Mesenchymal stem cell (in vitro differentiated cells and primary cell): ENCODE measurements at regions not wholly inside any gene's neighbourhood (a gene's known extent, or its start where the extent isn't known, plus 50 kb on each side); places are given as distances from the start of the nearest gene placed in this dataset.

Source experiments
- DNase-seq: peaks from one replicate; pipeline ENCODE4 v3.0.0-alpha.2; 2013
- H2AFZ ChIP-seq: one replicate; pipeline ENCODE4 v1.6.1; 2013; ENCODE audit warnings: low read depth, mild to moderate bottlenecking, control low read depth, inconsistent platforms, low read length, moderate library complexity
- H2AK5ac ChIP-seq: 2 replicates; pipeline ENCODE4 v1.6.1; 2013; ENCODE audit warnings: low read length, moderate library complexity, mild to moderate bottlenecking, inconsistent platforms; ENCODE audit not compliant: severe bottlenecking
- H2BK120ac ChIP-seq: one replicate; pipeline ENCODE4 v1.6.1; 2013; ENCODE audit warnings: low read depth, mild to moderate bottlenecking, inconsistent platforms, low read length, moderate library complexity
- H2BK12ac ChIP-seq, 2 experiments: one replicate each; pipeline ENCODE4 v1.6.1; 2013; ENCODE audit warnings: inconsistent platforms in 2 of 2, low read length in 2 of 2, mild to moderate bottlenecking in 2 of 2, moderate library complexity in 2 of 2, control low read depth in 1 of 2
- H2BK15ac ChIP-seq: one replicate; pipeline ENCODE4 v1.6.1; 2013; ENCODE audit warnings: mild to moderate bottlenecking, low read depth, inconsistent platforms; ENCODE audit not compliant: poor library complexity, severe bottlenecking
- H2BK5ac ChIP-seq: 2 replicates; pipeline ENCODE4 v1.6.1; 2013; ENCODE audit warnings: low read depth, mild to moderate bottlenecking, low read length, control low read depth, inconsistent platforms; ENCODE audit not compliant: poor library complexity, severe bottlenecking
- H3K14ac ChIP-seq, 2 experiments: one replicate each; pipeline ENCODE4 v1.6.1; 2013; ENCODE audit warnings: inconsistent platforms in 2 of 2, low read length in 2 of 2, control low read depth in 1 of 2, mild to moderate bottlenecking in 1 of 2, moderate library complexity in 1 of 2
- H3K18ac ChIP-seq, 2 experiments: one replicate each; pipeline ENCODE4 v1.6.1; 2013; ENCODE audit warnings: inconsistent platforms in 2 of 2, low read length in 2 of 2, control low read depth in 1 of 2, low read depth in 1 of 2, mild to moderate bottlenecking in 1 of 2
- H3K23ac ChIP-seq, 2 experiments: one replicate each; pipeline ENCODE4 v1.6.1; 2013; ENCODE audit warnings: inconsistent platforms in 2 of 2, low read length in 2 of 2, mild to moderate bottlenecking in 2 of 2, moderate library complexity in 2 of 2, control low read depth in 1 of 2
- H3K27ac ChIP-seq: 2 replicates; pipeline ENCODE4 v1.5.1; 2013; ENCODE audit warnings: mild to moderate bottlenecking, moderate library complexity, low read length, control low read depth, inconsistent platforms; ENCODE audit not compliant: poor library complexity, severe bottlenecking
- H3K27me3 ChIP-seq, 2 experiments: 2 replicates each; pipeline versions ENCODE4 v1.6.1 to v1.7.0; 2013; ENCODE audit warnings: low read length in 2 of 2, mild to moderate bottlenecking in 2 of 2, moderate library complexity in 2 of 2, control low read depth in 1 of 2, inconsistent platforms in 1 of 2; ENCODE audit not compliant: control insufficient read depth in 1 of 2, insufficient read depth in 1 of 2
- H3K36me3 ChIP-seq, 2 experiments: 2 replicates each; pipeline versions ENCODE4 v1.6.1 to v1.7.0; 2013; ENCODE audit warnings: low read length in 2 of 2, control low read depth in 1 of 2, inconsistent platforms in 1 of 2, low read depth in 1 of 2, mild to moderate bottlenecking in 1 of 2; ENCODE audit not compliant: insufficient read depth in 2 of 2, control insufficient read depth in 1 of 2
- H3K4ac ChIP-seq, 2 experiments: one replicate each; pipeline ENCODE4 v1.6.1; 2013; ENCODE audit warnings: inconsistent platforms in 2 of 2, low read length in 2 of 2, mild to moderate bottlenecking in 2 of 2, moderate library complexity in 2 of 2, control low read depth in 1 of 2, low read depth in 1 of 2
- H3K4me1 ChIP-seq: 2 replicates; pipeline ENCODE4 v1.6.1; 2013; ENCODE audit warnings: low read depth, low read length, control low read depth; ENCODE audit not compliant: control insufficient read depth, insufficient read depth
- H3K4me2 ChIP-seq: 2 replicates; pipeline ENCODE4 v1.6.1; 2013; ENCODE audit warnings: low read length, mild to moderate bottlenecking, inconsistent platforms; ENCODE audit not compliant: poor library complexity, severe bottlenecking
- H3K4me3 ChIP-seq, 2 experiments: 2 replicates each; pipeline versions ENCODE4 v1.5.1 to v1.7.0; 2013; ENCODE audit warnings: low read length in 2 of 2, mild to moderate bottlenecking in 2 of 2, control low read depth in 1 of 2, low read depth in 1 of 2; ENCODE audit not compliant: insufficient read depth in 1 of 2
- H3K79me1 ChIP-seq: replicated peaks from 2 replicates; pipeline ENCODE4 v1.6.1; 2013; ENCODE audit warnings: mild to moderate bottlenecking, control low read depth, low read length, inconsistent platforms; ENCODE audit not compliant: poor library complexity, severe bottlenecking
- H3K9ac ChIP-seq: 2 replicates; pipeline ENCODE4 v1.7.0; 2013; ENCODE audit warnings: mild to moderate bottlenecking, low read length, moderate library complexity
- H3K9me3 ChIP-seq: 2 replicates; pipeline ENCODE4 v1.7.0; 2013; ENCODE audit warnings: mild to moderate bottlenecking, low read length; ENCODE audit not compliant: control insufficient read depth
- H4K8ac ChIP-seq: one replicate; pipeline ENCODE4 v1.6.1; 2013; ENCODE audit warnings: inconsistent platforms, mild to moderate bottlenecking, low read length, moderate library complexity
- H4K91ac ChIP-seq: one replicate; pipeline ENCODE4 v1.6.1; 2013; ENCODE audit warnings: mild to moderate bottlenecking, low read length, inconsistent platforms
- WGBS: methylation state at CpG from one replicate; pipeline ENCODE4 v1.1.7; 2013; ENCODE audit warnings: mixed read lengths; 5-methylcytosine and 5-hydroxymethylcytosine counted together

- no peak overlapping the region for H3K4me3 ChIP-seq
- H3K9ac ChIP-seq: no peak overlapping the region
- 88% methylated on average over 46 of the region's 46 CpGs for WGBS
- H2BK12ac ChIP-seq: no peak overlapping the region
- H2BK5ac ChIP-seq: no peak overlapping the region
- no peak overlapping the region for H4K8ac ChIP-seq
- H2BK15ac ChIP-seq: no peak overlapping the region
- peaks cover 2% of the 10 kb centered on the region for H3K4me1 ChIP-seq
- no peaks in the 10 kb centered on the region for H3K36me3 ChIP-seq
- no peak overlapping the region for H3K27ac ChIP-seq
- H3K4me2 ChIP-seq: no peak overlapping the region
- H3K79me1 ChIP-seq: no peaks in the 10 kb centered on the region
- no peak overlapping the region for H2BK120ac ChIP-seq
- DNase-seq: no peak
- no peak overlapping the region for H3K23ac ChIP-seq
- no peak overlapping the region for H3K4ac ChIP-seq
- no peak overlapping the region for H3K14ac ChIP-seq
- H2AFZ ChIP-seq: no peak overlapping the region
- H3K18ac ChIP-seq: no peak overlapping the region
- no peak overlapping the region for H4K91ac ChIP-seq
- peaks cover 11% of the 10 kb centered on the region for H3K9me3 ChIP-seq
- peaks cover 23 to 86% of the 10 kb centered on the region in 2 experiments for H3K27me3 ChIP-seq
- no peak overlapping the region for H2AK5ac ChIP-seq
Measured at GRCh38 chr4:1492651-1493539, 86.7 kb upstream of the NKX1-1 start.

- Histone ChIP-seq H2BK120ac (no peak overlapping the region), H2AFZ (no peak overlapping the region), H2BK15ac (no peak overlapping the region), H3K23ac (no peak overlapping the region), H3K27ac (no peak overlapping the region), H4K91ac (no peak overlapping the region), H3K14ac (no peak overlapping the region), H2BK5ac (no peak overlapping the region), H2BK12ac (no peak overlapping the region), H3K4me1 (peaks cover 2% of the 10 kb centered on the region), H3K4me2 (no peak overlapping the region), H3K18ac (no peak overlapping the region), H3K79me1 (no peaks in the 10 kb centered on the region), H3K36me3 (no peaks in the 10 kb centered on the region), H2AK5ac (no peak overlapping the region), H3K4me3 (no peak overlapping the region), H3K9ac (no peak overlapping the region), H3K4ac (no peak overlapping the region), H3K27me3 (peaks cover 26 to 80% of the 10 kb centered on the region in 2 experiments), H3K9me3 (peaks cover 13% of the 10 kb centered on the region), H4K8ac (no peak overlapping the region)
- DNase-seq: no peak
- WGBS: 78% methylated on average over 5 of the region's 5 CpGs
Measured at GRCh38 chr4:1492142-1492457, 85.9 kb upstream of the NKX1-1 start.

DNA sequence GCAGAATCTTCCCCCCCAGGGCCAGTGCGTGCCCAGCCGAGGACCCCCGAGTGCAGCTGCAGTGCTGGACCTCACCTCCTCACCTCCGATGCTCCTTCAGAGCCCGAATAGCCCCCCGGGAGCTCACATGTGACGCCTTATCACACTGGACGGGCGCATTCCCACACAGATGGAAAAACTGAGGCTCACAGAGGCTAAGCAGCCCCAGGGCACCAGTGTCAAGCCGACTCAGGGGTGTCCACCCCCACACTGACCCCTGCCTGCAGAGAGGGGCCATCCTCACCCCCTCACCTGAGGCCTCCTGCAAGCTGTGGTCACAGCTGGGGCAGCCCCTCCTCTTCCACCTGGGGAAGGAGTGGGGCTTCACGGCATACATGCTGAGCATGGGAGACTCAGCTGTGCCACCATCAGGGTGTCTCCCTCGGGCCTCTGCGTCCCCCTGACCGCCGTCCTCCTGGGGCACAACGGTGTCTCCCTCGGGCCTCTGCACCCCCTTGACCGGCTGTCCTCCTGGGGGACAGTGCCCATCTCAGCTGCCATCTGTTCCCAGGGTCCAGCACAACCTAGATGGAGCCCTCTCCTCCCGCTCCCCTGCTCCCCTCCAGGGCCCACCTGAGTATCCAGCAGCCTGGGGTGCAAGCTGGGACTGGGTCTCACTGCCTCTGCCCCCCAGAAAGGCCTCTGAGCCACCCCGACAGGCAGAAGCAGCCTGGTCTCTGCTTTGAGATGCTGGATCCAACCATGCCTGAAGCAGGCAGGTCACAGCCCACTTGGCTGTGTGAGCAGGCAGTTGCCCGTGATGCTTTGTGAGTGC lies 85.3 kb upstream of the NKX1-1 start:
- no peak overlapping the region for H3K9ac ChIP-seq
- no peak overlapping the region for H2AFZ ChIP-seq
- H2BK12ac ChIP-seq: no peak overlapping the region
- H3K18ac ChIP-seq: no peak overlapping the region
- peaks cover 8% of the 10 kb centered on the region for H3K9me3 ChIP-seq
- H3K23ac ChIP-seq: no peak overlapping the region
- DNase-seq: no peak
- H3K4me3 ChIP-seq: no peak overlapping the region
- H2BK5ac ChIP-seq: no peak overlapping the region
- H4K8ac ChIP-seq: no peak overlapping the region
- H4K91ac ChIP-seq: no peak overlapping the region
- peaks cover 2% of the 10 kb centered on the region for H3K4me1 ChIP-seq
- H3K36me3 ChIP-seq: no peaks in the 10 kb centered on the region
- H3K4me2 ChIP-seq: no peak overlapping the region
- no peak overlapping the region for H2BK120ac ChIP-seq
- no peak overlapping the region for H3K14ac ChIP-seq
- H3K79me1 ChIP-seq: no peaks in the 10 kb centered on the region
- no peak overlapping the region for H2AK5ac ChIP-seq
- H3K27ac ChIP-seq: no peak overlapping the region
- no peak overlapping the region for H3K4ac ChIP-seq
- no peak overlapping the region for H2BK15ac ChIP-seq
- 89% methylated on average over 21 of the region's 21 CpGs for WGBS
- peaks cover 26 to 76% of the 10 kb centered on the region in 2 experiments for H3K27me3 ChIP-seq

DNA sequence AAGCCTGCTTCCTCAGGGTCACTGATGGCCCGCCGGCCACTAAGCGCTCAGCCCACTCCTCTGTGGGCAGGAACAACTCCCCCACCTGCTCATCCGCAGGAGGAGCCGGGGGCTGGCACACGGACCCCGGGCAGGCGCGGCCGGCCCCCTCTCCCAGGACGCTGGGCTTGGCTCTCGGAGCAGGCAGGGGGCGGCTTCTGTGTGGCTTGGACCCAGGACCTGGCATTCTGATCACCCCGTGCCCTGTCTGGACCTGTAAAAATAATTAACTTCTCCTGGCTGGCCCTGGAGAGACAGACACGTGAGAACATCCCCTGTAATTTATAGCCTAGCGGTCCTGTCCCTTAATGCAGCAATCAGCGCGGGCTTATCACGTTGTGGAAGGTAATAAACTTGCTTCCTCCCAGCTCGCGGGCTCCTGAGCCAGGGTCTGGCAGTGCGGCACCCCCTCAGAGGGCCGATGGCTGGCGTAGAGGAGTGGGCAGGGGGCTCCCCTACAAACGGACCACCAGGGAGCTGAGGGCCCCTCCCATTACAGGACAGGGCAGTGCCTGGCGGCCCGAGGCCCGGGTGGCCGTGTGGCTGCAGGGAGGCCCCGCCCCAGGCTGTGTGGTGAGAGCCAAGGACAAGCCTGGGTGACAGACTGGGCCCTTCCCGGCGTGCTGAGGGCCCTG lies 84.5 kb upstream of the NKX1-1 start:
- no peak overlapping the region for H2AFZ ChIP-seq
- H3K27me3 ChIP-seq: peaks cover 26 to 68% of the 10 kb centered on the region in 2 experiments
- no peak overlapping the region for H3K4me3 ChIP-seq
- no peak overlapping the region for H4K8ac ChIP-seq
- H3K36me3 ChIP-seq: no peaks in the 10 kb centered on the region
- no peak overlapping the region for H3K18ac ChIP-seq
- H3K79me1 ChIP-seq: no peaks in the 10 kb centered on the region
- H2BK120ac ChIP-seq: no peak overlapping the region
- no peak overlapping the region for H3K23ac ChIP-seq
- H2AK5ac ChIP-seq: no peak overlapping the region
- peaks cover 15% of the 10 kb centered on the region for H3K9me3 ChIP-seq
- H3K4me2 ChIP-seq: no peak overlapping the region
- no peak overlapping the region for H3K27ac ChIP-seq
- DNase-seq: no peak
- no peak overlapping the region for H2BK15ac ChIP-seq
- H4K91ac ChIP-seq: no peak overlapping the region
- H3K9ac ChIP-seq: no peak overlapping the region
- no peak overlapping the region for H2BK5ac ChIP-seq
- no peak overlapping the region for H3K4ac ChIP-seq
- no peak overlapping the region for H2BK12ac ChIP-seq
- peaks cover 2% of the 10 kb centered on the region for H3K4me1 ChIP-seq
- H3K14ac ChIP-seq: no peak overlapping the region
- 67% methylated on average over 32 of the region's 32 CpGs for WGBS
